ENCODE measurements at regions not wholly inside any gene's neighbourhood (a gene's known extent, or its start where the extent isn't known, plus 50 kb on each side); places are given as distances from the start of the nearest gene placed in this dataset.

DNA sequence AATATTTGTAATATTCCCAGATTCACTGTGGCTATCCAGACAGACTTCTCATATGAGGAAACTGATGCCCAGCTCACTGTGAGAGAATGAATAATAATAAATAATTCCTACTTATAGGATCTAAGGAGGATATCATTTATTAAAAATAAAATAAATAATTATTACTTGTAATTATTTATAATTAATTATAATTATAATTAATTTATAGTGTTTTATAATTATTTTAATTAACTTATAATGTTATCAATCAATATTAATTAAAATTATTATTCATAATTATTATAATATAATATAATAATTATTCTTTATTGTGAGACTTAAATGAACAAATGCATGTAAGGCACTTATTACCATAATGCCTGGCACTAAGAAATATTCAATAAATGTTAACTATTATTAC is 192.8 kb downstream of the GALC start:
- DNase-seq (no peak), ATAC-seq (ENCODE audit: low read depth) (no peak)
- Mint-ChIP-seq H3K27me3 (peaks cover 7% of the 10 kb centered on the region), H3K36me3 (no peaks in the 10 kb centered on the region), H3K4me3 (no peak overlapping the region), H3K27ac (no peak overlapping the region), H3K4me1 (no peaks in the 10 kb centered on the region), H3K9me3 (no peaks in the 10 kb centered on the region)
- POLR2A ChIA-PET: no interaction called here

DNA sequence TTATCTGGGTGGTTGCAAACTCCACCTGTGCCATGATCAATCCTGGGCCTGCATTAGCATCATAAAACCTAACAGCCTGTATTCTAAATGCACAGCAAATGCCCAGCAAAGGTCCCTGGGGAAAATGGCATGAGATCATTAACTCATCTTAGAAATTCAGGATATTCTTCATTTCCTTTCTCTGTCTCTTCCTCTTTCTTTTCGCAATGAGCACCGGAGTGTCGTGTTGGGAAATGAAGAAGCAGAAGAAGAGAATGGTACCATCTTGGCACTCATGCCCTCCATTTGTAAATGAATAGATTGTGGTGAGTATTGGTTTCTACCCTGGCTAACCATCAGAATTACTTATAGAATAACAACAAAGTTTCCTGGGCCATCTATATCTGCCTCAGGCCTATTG is 193.6 kb downstream of the GALC start:
- Mint-ChIP-seq H3K36me3 (no peaks in the 10 kb centered on the region), H3K27ac (no peak overlapping the region), H3K9me3 (no peaks in the 10 kb centered on the region), H3K27me3 (peaks cover 7% of the 10 kb centered on the region), H3K4me3 (no peak overlapping the region), H3K4me1 (no peaks in the 10 kb centered on the region)
- DNase-seq (no peak), ATAC-seq (ENCODE audit: low read depth) (no peak)
- POLR2A ChIA-PET: no interaction called here

DNA sequence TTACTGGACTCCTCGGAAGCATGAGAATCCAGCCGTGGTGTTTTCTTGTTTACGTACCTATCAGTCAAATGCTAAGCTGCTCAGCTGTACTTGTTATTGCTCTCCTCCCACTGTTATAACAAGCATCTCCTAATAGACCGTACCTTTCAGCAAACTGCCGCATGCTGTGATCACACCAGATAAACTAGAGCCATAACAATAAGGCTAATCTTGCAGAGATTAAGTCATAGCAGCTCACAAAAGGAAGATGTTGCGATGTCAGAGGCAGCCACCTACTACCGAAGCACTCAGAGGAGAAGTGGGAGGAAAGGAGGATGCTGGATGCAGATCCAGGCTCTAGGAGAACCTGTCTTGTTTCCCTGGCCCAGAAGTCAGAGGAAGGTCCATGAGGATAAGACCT is 196.0 kb downstream of the GALC start:
- Mint-ChIP-seq H3K27ac (no peak overlapping the region), H3K4me1 (no peaks in the 10 kb centered on the region), H3K9me3 (no peaks in the 10 kb centered on the region), H3K4me3 (no peak overlapping the region), H3K36me3 (no peaks in the 10 kb centered on the region), H3K27me3 (peaks cover 7% of the 10 kb centered on the region)
- DNase-seq (no peak), ATAC-seq (ENCODE audit: low read depth) (no peak)
- POLR2A ChIA-PET: no interaction called here

DNA sequence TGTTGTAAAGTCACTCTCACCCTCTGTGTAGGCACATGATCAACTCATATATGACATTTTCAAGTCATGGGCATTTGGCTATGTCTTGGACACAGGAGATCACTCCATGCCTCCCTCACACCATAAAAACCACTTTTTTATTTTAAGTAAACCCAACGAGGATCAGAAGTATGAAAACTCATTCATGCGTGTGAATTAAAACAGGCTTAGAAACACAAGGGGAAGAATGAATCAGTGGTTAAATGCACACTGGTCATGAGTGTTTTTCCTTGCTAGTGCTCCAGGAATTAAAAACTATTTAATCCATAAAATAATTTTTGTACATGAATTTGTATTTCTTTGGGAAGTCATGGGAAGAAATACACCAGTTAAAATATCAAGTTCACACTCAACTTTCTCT is 198.4 kb downstream of the GALC start:
- POLR2A ChIA-PET: no interaction called here
- no peak for ATAC-seq (ENCODE audit: low read depth)
- H3K4me1 Mint-ChIP-seq: no peaks in the 10 kb centered on the region
- no peaks in the 10 kb centered on the region for H3K36me3 Mint-ChIP-seq
- no peaks in the 10 kb centered on the region for H3K9me3 Mint-ChIP-seq
- H3K27me3 Mint-ChIP-seq: peaks cover 4% of the 10 kb centered on the region
- no peak overlapping the region for H3K4me3 Mint-ChIP-seq
- DNase-seq: no peak
- H3K27ac Mint-ChIP-seq: no peak overlapping the region

DNA sequence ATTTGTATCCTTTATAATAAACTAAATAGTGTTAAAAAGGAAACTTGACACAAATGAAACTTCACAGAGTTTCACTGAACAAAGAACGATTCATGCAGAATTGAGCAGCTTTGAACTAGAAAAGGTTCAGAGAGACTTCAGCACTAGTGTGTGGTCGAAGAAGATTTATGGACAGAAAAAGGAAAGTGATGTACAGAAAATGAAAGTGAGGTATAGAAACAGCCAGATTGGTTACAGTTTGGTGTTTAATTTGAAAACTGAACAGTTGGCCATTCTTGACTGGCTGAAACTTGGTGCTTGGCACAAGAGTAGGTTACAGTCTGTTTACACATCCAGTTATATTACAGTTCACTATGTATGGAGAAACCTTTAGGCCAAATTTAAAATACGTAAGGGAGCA is 207.1 kb downstream of the GALC start:
- no peak overlapping the region for H3K27ac Mint-ChIP-seq
- no peak for DNase-seq
- no peaks in the 10 kb centered on the region for H3K27me3 Mint-ChIP-seq
- no peaks in the 10 kb centered on the region for H3K36me3 Mint-ChIP-seq
- H3K9me3 Mint-ChIP-seq: peaks cover 3% of the 10 kb centered on the region
- no peaks in the 10 kb centered on the region for H3K4me1 Mint-ChIP-seq
- POLR2A ChIA-PET: no interaction called here
- ATAC-seq (ENCODE audit: low read depth): no peak
- no peak overlapping the region for H3K4me3 Mint-ChIP-seq

DNA sequence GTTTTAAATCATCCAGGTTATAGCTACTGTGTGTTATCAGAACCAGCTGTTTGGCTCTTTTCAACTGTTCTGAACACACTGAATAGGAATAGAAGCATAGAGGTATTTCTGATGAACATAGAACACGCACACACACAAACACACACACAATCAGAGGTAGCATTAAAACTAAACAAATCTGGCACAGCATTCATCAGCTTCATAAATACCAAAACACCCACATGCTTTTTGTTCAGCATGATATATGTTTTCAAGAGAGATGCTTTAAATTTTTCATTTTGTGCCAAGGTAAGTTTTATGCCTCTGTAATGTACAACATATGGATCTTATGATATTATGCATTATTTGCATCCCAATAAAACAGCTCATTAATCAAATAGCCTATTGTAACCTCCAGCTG is 208.6 kb downstream of the GALC start:
- Mint-ChIP-seq H3K27ac (no peak overlapping the region), H3K4me3 (no peak overlapping the region), H3K36me3 (no peaks in the 10 kb centered on the region), H3K27me3 (no peaks in the 10 kb centered on the region), H3K9me3 (peaks cover 3% of the 10 kb centered on the region), H3K4me1 (no peaks in the 10 kb centered on the region)
- no peak for ATAC-seq (ENCODE audit: low read depth)
- no peak for DNase-seq
- POLR2A ChIA-PET: no interaction called here

DNA sequence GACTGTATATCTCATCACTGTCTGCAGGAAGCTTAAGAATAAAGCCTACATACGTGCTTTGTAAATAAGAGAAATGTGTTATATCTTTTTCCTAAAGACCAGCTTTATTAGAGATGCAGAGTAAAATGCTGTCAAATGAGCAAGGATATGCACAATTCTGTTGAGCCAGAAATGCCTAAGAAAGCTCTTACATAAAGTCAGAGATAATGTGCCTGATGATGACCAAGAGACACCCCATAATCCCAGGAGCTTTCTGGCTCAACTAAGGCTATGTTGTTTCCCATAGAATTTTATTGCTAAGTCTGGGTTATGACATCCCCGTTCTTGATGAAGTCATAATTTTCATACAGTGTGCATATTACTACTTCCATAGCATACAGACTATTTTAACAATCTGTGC is 209.9 kb downstream of the GALC start:
- no peak overlapping the region for H3K27ac Mint-ChIP-seq
- H3K36me3 Mint-ChIP-seq: no peaks in the 10 kb centered on the region
- no peak overlapping the region for H3K4me3 Mint-ChIP-seq
- H3K4me1 Mint-ChIP-seq: no peaks in the 10 kb centered on the region
- H3K9me3 Mint-ChIP-seq: peaks cover 3% of the 10 kb centered on the region
- POLR2A ChIA-PET: no interaction called here
- DNase-seq (no peak), ATAC-seq (ENCODE audit: low read depth) (no peak)
- no peaks in the 10 kb centered on the region for H3K27me3 Mint-ChIP-seq

DNA sequence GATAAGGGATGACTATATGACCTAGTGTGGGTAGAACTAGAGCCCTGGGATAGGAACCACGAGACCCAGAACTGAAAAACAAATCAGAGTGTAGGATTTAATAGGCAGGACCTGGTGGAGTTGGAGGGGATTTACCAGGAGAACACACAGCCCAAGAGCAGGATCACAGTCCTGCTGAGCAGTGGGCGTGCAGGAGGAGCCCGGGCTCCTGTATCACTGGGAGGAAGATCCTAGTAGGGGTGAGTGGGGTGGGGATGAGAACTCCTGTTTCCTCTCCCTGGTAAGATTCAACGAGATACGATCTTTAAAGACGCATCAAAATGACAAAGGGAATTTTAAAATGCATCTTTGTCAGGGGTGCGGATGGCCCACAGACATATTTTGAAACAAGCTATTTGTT is 220.1 kb downstream of the GALC start:
- Mint-ChIP-seq H3K27me3 (peaks cover 2% of the 10 kb centered on the region), H3K9me3 (no peaks in the 10 kb centered on the region), H3K27ac (no peak overlapping the region), H3K36me3 (no peaks in the 10 kb centered on the region), H3K4me3 (no peak overlapping the region), H3K4me1 (no peaks in the 10 kb centered on the region)
- no peak for DNase-seq
- POLR2A ChIA-PET: no interaction called here
- no peak for ATAC-seq (ENCODE audit: low read depth)

DNA sequence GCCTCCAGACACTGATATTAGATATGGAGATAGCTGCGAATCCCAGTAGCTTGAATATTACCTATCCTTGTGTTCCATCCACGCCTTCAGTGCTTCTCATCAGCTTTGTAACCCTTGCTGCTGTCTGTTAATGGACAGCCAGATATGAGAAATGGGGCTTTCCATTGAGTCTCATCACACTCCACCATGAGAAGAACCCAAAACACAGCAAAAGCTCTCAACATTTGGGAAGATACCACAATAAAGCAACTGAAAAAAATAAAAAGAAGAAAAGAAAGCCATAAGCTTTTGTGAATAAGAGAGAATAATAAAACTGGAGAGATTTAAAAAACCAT is 225.4 kb downstream of the GALC start:
- Mint-ChIP-seq H3K4me3 (no peak overlapping the region), H3K9me3 (peaks cover 1% of the 10 kb centered on the region), H3K36me3 (no peaks in the 10 kb centered on the region), H3K27ac (no peak overlapping the region), H3K27me3 (peaks cover 2% of the 10 kb centered on the region), H3K4me1 (no peaks in the 10 kb centered on the region)
- POLR2A ChIA-PET: no interaction called here
- no peak for DNase-seq
- ATAC-seq (ENCODE audit: low read depth): no peak

DNA sequence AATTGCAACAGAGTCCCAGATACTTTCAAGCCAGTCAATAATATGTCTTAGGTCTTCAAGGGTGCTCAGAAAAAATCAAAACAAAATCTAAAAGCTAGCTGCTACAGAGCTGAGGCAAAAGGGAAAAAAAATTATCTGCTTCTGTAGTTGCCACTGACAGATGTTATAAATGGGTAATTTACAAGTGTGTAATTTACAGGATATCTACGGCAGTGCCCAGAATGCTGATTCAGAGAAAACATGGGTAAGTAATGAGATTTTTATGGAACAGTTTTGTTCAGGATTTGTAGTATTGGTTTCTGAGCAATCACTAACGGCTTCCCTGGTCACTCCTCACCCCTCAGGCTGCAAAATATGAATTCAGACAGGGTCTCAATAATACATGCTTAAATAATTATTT is 234.1 kb downstream of the GALC start:
- Mint-ChIP-seq H3K27me3 (no peaks in the 10 kb centered on the region), H3K4me3 (no peak overlapping the region), H3K4me1 (no peaks in the 10 kb centered on the region), H3K36me3 (no peaks in the 10 kb centered on the region), H3K27ac (no peak overlapping the region), H3K9me3 (peaks cover 1% of the 10 kb centered on the region)
- ATAC-seq (ENCODE audit: low read depth) (no peak), DNase-seq (no peak)
- POLR2A ChIA-PET: no interaction called here

DNA sequence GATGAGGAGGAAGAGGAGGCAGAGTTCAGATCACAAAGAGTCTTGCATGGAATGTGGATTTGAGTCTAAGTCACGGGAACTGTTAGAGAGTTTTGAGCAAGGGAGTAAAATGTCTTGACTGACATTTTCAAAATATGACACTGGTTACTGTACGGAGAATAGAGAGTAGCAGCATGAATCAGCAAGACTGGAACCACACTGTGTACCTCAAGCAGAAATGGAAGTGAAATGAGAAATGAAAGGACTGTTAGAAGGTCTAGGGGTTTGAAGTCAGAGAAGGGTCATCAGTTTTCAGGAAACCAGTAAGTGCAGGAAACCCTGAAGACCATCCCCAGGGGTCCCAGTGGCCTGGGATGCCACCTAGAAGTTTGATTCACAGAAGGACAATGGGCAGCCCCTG is 236.3 kb downstream of the GALC start:
- H3K27me3 Mint-ChIP-seq: no peaks in the 10 kb centered on the region
- H3K27ac Mint-ChIP-seq: no peak overlapping the region
- no peaks in the 10 kb centered on the region for H3K9me3 Mint-ChIP-seq
- ATAC-seq (ENCODE audit: low read depth): no peak
- POLR2A ChIA-PET: no interaction called here
- H3K4me3 Mint-ChIP-seq: no peak overlapping the region
- no peaks in the 10 kb centered on the region for H3K36me3 Mint-ChIP-seq
- DNase-seq: no peak
- H3K4me1 Mint-ChIP-seq: no peaks in the 10 kb centered on the region

DNA sequence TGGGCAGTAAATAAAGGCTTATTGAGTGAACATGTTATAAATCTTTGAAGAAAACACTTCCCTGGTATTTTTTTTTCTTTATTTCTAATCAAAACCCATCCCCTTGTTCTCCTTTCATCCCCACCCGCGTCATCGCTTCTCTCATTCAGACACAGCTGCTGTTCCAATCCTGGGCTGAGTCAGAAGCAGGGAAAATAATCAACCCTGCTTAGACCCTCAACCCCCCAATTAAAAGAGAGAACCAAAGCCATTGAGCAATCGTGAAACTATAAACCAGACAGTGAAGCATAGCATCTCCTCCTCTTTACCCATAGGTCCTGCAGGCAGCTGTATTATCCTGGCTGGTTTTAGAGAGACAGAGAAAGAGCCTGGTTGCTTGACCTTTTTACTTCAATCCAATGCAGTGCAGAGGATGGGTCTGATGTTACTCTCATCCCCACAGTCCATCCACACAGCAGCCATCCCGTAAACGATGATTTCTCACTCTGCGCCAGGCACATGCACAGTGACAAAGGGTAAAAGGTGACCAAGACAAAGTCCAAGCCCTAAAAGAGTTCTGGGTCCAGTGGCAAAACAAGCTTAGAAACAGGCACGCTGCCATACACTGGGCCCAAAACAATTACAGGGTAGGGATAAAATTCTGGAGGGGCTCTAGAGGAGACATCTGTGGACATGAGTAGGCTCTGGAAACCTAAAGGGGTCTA is 238.3 kb downstream of the GALC start:
- ATAC-seq (ENCODE audit: low read depth): no peak
- Mint-ChIP-seq H3K27me3 (no peaks in the 10 kb centered on the region), H3K9me3 (no peaks in the 10 kb centered on the region), H3K4me1 (no peaks in the 10 kb centered on the region), H3K4me3 (no peak overlapping the region), H3K27ac (no peak overlapping the region), H3K36me3 (no peaks in the 10 kb centered on the region)
- no peak for DNase-seq
- POLR2A ChIA-PET: no interaction called here

DNA sequence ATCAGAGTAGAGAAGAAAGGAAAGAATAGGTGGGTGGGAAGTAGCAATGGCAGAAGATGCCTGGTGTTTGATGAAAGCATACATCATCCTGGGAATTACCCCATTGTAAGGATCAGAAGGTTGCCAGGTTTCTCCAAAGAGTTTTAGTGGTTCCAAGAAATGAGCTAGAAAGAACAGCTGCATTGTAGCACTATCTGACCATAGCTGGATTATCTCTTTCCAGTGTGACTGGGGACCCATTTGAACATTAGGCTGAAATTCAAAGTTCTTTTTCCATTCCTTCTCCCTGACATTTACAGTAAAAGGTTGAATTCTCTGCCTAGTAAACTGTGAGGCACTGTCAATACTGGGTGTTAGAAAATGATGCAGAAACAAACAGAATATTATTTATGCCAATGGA is 244.4 kb downstream of the GALC start:
- Mint-ChIP-seq H3K4me3 (no peak overlapping the region), H3K4me1 (no peaks in the 10 kb centered on the region), H3K36me3 (no peaks in the 10 kb centered on the region), H3K27me3 (peaks cover 1% of the 10 kb centered on the region), H3K9me3 (no peaks in the 10 kb centered on the region), H3K27ac (no peak overlapping the region)
- POLR2A ChIA-PET: no interaction called here
- DNase-seq (no peak), ATAC-seq (ENCODE audit: low read depth) (no peak)

DNA sequence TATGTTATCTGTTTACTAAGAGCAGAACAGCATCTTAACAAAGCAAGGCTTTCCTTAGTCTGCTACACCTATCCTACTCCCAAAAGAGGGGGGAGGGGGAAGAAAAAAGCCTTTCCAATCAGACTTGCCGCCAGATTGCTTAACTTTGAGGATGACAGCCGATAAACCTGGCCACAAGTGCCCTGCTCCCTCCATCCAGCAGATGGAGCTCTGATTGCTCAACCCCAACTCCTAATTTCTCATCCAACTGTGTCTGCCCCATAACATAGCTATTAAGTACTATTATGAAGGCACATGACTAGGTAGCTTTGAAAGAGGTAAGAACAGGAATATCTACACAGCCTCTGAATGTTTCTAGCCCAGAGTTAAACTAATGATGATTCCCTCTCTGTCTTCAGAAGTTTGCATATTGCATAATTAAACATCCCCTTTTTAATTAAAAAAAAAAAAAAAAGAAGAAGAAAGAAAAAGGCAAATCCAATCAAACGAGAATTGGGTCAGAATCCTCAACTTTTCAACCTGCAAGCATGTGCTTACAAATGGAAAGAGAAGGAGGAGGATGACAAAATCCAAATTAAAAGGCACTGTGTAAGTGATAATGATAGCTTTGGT is 247.4 kb downstream of the GALC start:
- Mint-ChIP-seq H3K4me3 (no peak overlapping the region), H3K36me3 (no peaks in the 10 kb centered on the region), H3K4me1 (no peaks in the 10 kb centered on the region), H3K9me3 (no peaks in the 10 kb centered on the region), H3K27ac (no peak overlapping the region), H3K27me3 (peaks cover 1% of the 10 kb centered on the region)
- DNase-seq (no peak), ATAC-seq (ENCODE audit: low read depth) (no peak)
- POLR2A ChIA-PET: no interaction called here
